GM23248 (cell line): ENCODE measurements at regions not wholly inside any gene's neighbourhood (a gene's known extent, or its start where the extent isn't known, plus 50 kb on each side); places are given as distances from the start of the nearest gene placed in this dataset.

Experiments used
- EZH2 ChIP-seq: fragments of 200-600 bp; sonication (generic); IDR thresholded peaks from 2 replicates; pipeline ENCODE4 v1.6.1; 2018; ENCODE audit warnings: antibody characterized with exemption, mild to moderate bottlenecking; ENCODE audit not compliant: insufficient read depth, poor library complexity, severe bottlenecking
- EZH2phosphoT487 ChIP-seq: fragments of 200-600 bp; sonication (generic); IDR thresholded peaks from 2 replicates; pipeline ENCODE4 v1.6.1; 2018; ENCODE audit warnings: antibody characterized with exemption, moderate library complexity, mild to moderate bottlenecking, low read depth; ENCODE audit not compliant: insufficient read depth

DNA sequence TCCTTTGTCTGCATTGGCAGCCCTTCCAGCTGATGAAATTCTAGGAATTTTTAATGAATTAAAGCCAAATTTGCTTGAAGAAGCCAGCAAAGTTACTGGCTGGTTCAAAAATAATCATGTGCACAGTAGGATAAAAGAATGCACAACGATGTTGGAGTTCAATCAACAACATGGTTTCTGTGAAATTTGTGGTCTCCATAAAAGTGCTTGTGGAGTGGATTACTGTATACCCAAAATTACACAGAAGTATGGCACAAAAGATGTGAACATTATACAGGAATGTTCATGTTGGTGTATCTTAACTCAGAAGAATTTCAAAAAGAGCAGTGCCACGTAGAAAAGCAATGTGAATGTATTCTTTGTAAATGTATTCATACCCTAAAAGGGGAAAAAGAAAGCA lies 105.0 kb upstream of the METAP2 start:
- TF ChIP-seq EZH2 (no peak), EZH2phosphoT487 (no peak)
